Colonic mucosa (tissue), 4 donors: ENCODE measurements at regions not wholly inside any gene's neighbourhood (a gene's known extent, or its start where the extent isn't known, plus 50 kb on each side); places are given as distances from the start of the nearest gene placed in this dataset.

Source experiments
- DNase-seq: peaks from one replicate; pipeline ENCODE4 v3.0.0-alpha.2; 2020
- H3K27ac ChIP-seq: fragments of 200-600 bp; one replicate; pipeline ENCODE4 v1.8.0; 2021
- H3K27me3 ChIP-seq: fragments of 200-600 bp; one replicate; pipeline ENCODE4 v1.8.0; 2021
- H3K36me3 ChIP-seq: fragments of 200-600 bp; one replicate; pipeline ENCODE4 v1.8.0; 2021
- H3K4me1 ChIP-seq: fragments of 200-600 bp; one replicate; pipeline ENCODE4 v1.8.0; 2021; ENCODE audit warnings: mild to moderate bottlenecking
- H3K4me3 ChIP-seq: fragments of 200-600 bp; one replicate; pipeline ENCODE4 v1.8.0; 2021
- H3K9ac ChIP-seq, 2 donors: one replicate each; pipeline ENCODE4 v1.7.0; 2013; ENCODE audit warnings: control low read depth in 2 of 2, low read depth in 2 of 2, low read length in 2 of 2
- H3K9me3 ChIP-seq: fragments of 200-600 bp; one replicate; pipeline ENCODE4 v1.8.0; 2021
- CTCF ChIP-seq: fragments of 200-600 bp; IDR thresholded peaks from one replicate; pipeline ENCODE4 v1.8.0; 2022; ENCODE audit warnings: antibody characterized with exemption, mild to moderate bottlenecking
- intact Hi-C: fragments of 100-400 bp; cut with DNase I; formaldehyde crosslinking; loops from one replicate; pipeline ENCODE4 v1.14.1; 2022
- donor health status: healthy.
- donor health status: DM: no; HTN: no; CAD: no.
- donor health status: DM: no; HTN: no; CAD: no.

GRCh38 chr1:81340239-81340638 is 460.5 kb upstream of the ADGRL2 start:
- no peaks in the 10 kb centered on the region for H3K4me1 ChIP-seq
- no peaks in the 10 kb centered on the region for H3K36me3 ChIP-seq
- H3K27me3 ChIP-seq, result no peaks in the 10 kb centered on the region
- H3K9ac ChIP-seq, result no peak overlapping the region
- intact Hi-C loops, result no loop called here
- TF ChIP-seq CTCF, result no peak
- no peak for DNase-seq
- no peak overlapping the region for H3K27ac ChIP-seq
- H3K4me3 ChIP-seq, result no peak overlapping the region
- no peaks in the 10 kb centered on the region for H3K9me3 ChIP-seq

- no peaks in the 10 kb centered on the region for H3K27me3 ChIP-seq
- no peak overlapping the region for H3K27ac ChIP-seq
- H3K9me3 ChIP-seq, result no peaks in the 10 kb centered on the region
- no peak overlapping the region for H3K4me3 ChIP-seq
- no peak for DNase-seq
- intact Hi-C loops, result no loop called here
- H3K9ac ChIP-seq, result no peak overlapping the region
- no peaks in the 10 kb centered on the region for H3K36me3 ChIP-seq
- no peaks in the 10 kb centered on the region for H3K4me1 ChIP-seq
- no peak for TF ChIP-seq CTCF
These were observed 463.5 kb upstream of the ADGRL2 start for GRCh38 chr1:81337226-81337625.

GRCh38 chr1:81335876-81336275 is 464.9 kb upstream of the ADGRL2 start:
- Histone ChIP-seq H3K27me3 (no peaks in the 10 kb centered on the region), H3K4me1 (no peaks in the 10 kb centered on the region), H3K27ac (no peak overlapping the region), H3K9me3 (no peaks in the 10 kb centered on the region), H3K36me3 (no peaks in the 10 kb centered on the region), H3K9ac (no peak overlapping the region), H3K4me3 (no peak overlapping the region)
- intact Hi-C loops, result no loop called here
- no peak for DNase-seq
- TF ChIP-seq CTCF, result no peak

GRCh38 chr1:81330521-81330920 is 470.2 kb upstream of the ADGRL2 start:
- no peak overlapping the region for H3K9ac ChIP-seq
- DNase-seq, result no peak
- H3K4me3 ChIP-seq, result no peak overlapping the region
- intact Hi-C loops, result no loop called here
- H3K36me3 ChIP-seq, result no peaks in the 10 kb centered on the region
- no peak overlapping the region for H3K27ac ChIP-seq
- no peaks in the 10 kb centered on the region for H3K4me1 ChIP-seq
- TF ChIP-seq CTCF, result no peak
- no peaks in the 10 kb centered on the region for H3K9me3 ChIP-seq
- H3K27me3 ChIP-seq, result no peaks in the 10 kb centered on the region

- intact Hi-C loops, result no loop called here
- DNase-seq, result no peak
These were observed 470.6 kb upstream of the ADGRL2 start for GRCh38 chr1:81330111-81330510.

More at GRCh38 chr1:81330111-81330510, 470.6 kb upstream of the ADGRL2 start:
- Histone ChIP-seq H3K36me3 (no peaks in the 10 kb centered on the region), H3K9me3 (no peaks in the 10 kb centered on the region), H3K9ac (no peak overlapping the region), H3K4me1 (no peaks in the 10 kb centered on the region), H3K27me3 (no peaks in the 10 kb centered on the region), H3K27ac (no peak overlapping the region), H3K4me3 (no peak overlapping the region)
- no peak for TF ChIP-seq CTCF
